ENCODE measurements at regions not wholly inside any gene's neighbourhood (a gene's known extent, or its start where the extent isn't known, plus 50 kb on each side); places are given as distances from the start of the nearest gene placed in this dataset.

GRCh38 chr10:55065185-55065584 is 264.2 kb upstream of the PCDH15 start:
- DNase-seq (ENCODE audit: low spot score) = no peak
- in situ Hi-C loops (cut with MboI; ENCODE audit: low sequenced_read_pairs, unreplicated experiment) = no loop called here
- TF ChIP-seq CTCF (IDR thresholded peaks at IDR 0.05; ENCODE audit: borderline replicate concordance, control extremely low read depth, extremely low read depth, insufficient read depth, missing control alignments) = no peak

- DNase-seq (ENCODE audit: low spot score) = no peak
- TF ChIP-seq CTCF (IDR thresholded peaks at IDR 0.05; ENCODE audit: borderline replicate concordance, control extremely low read depth, extremely low read depth, insufficient read depth, missing control alignments) = no peak
- in situ Hi-C loops (cut with MboI; ENCODE audit: low sequenced_read_pairs, unreplicated experiment) = no loop called here
Observed at GRCh38 chr10:55063811-55064210, 262.8 kb upstream of the PCDH15 start.

GRCh38 chr10:55062349-55062748 is 261.3 kb upstream of the PCDH15 start:
- DNase-seq (ENCODE audit: low spot score) = no peak
- in situ Hi-C loops (cut with MboI; ENCODE audit: low sequenced_read_pairs, unreplicated experiment) = no loop called here
- no peak for TF ChIP-seq CTCF (IDR thresholded peaks at IDR 0.05; ENCODE audit: borderline replicate concordance, control extremely low read depth, extremely low read depth, insufficient read depth, missing control alignments)

- in situ Hi-C loops (cut with MboI; ENCODE audit: low sequenced_read_pairs, unreplicated experiment) = no loop called here
- no peak for TF ChIP-seq CTCF (IDR thresholded peaks at IDR 0.05; ENCODE audit: borderline replicate concordance, control extremely low read depth, extremely low read depth, insufficient read depth, missing control alignments)
- DNase-seq (ENCODE audit: low spot score) = no peak
Observed at GRCh38 chr10:55058800-55059199, 257.8 kb upstream of the PCDH15 start.

GRCh38 chr10:55051515-55051914 is 250.5 kb upstream of the PCDH15 start:
- in situ Hi-C loops (cut with MboI; ENCODE audit: low sequenced_read_pairs, unreplicated experiment) = no loop called here
- no peak for DNase-seq (ENCODE audit: low spot score)
- no peak for TF ChIP-seq CTCF (IDR thresholded peaks at IDR 0.05; ENCODE audit: borderline replicate concordance, control extremely low read depth, extremely low read depth, insufficient read depth, missing control alignments)

- in situ Hi-C loops (cut with MboI; ENCODE audit: low sequenced_read_pairs, unreplicated experiment) = no loop called here
- no peak for DNase-seq (ENCODE audit: low spot score)
- no peak for TF ChIP-seq CTCF (IDR thresholded peaks at IDR 0.05; ENCODE audit: borderline replicate concordance, control extremely low read depth, extremely low read depth, insufficient read depth, missing control alignments)
Observed at GRCh38 chr10:55048830-55049498, 247.9 kb upstream of the PCDH15 start.
